ENCODE measurements at regions not wholly inside any gene's neighbourhood (a gene's known extent, or its start where the extent isn't known, plus 50 kb on each side); places are given as distances from the start of the nearest gene placed in this dataset.

DNA sequence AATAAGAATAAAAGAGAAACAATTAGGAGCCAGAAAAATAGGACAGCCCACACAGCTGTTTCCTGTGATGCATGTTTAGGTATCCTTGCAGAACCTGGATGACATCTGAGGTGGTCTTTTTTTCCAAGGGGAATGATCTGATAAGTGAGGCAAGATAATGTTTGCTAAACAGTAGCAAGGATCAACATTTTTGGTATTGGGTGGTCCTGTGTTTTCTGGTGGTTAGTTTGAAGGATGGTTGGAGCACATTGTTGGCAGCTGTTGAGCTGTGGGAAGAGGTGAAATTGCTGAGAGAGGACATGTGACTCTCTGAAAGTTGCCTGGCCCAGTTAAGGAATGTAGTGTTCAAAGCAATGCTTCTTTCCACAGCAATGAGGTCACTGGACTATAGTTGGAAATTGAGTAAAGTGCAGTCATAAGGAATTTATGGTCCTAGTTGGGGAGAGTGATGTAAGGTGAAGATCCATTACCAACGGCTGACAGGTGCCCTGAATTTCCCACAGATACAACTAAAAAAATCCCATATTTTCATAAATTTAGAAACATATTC lies 270.2 kb upstream of the IMPG1 start:
- DNase-seq, result no peak

DNA sequence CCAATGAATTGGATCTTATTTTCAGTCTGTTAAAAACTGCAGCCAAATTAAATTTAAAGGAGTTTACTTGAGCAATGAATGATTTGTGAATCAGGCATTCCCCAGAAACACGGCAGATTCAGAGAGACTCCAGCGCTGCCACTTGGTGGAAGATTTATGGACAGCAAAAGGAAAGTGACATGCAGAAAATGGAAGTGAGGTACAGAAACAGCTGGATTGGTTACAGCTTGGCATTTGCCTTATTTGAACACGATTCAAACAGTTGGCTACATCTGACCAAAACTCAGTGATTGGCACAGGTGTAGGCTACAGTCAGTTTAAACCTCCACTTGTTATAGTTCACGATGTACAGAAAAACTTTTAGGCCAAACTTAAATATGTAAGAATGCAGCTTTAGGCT lies 257.6 kb upstream of the IMPG1 start:
- no peak for DNase-seq

DNA sequence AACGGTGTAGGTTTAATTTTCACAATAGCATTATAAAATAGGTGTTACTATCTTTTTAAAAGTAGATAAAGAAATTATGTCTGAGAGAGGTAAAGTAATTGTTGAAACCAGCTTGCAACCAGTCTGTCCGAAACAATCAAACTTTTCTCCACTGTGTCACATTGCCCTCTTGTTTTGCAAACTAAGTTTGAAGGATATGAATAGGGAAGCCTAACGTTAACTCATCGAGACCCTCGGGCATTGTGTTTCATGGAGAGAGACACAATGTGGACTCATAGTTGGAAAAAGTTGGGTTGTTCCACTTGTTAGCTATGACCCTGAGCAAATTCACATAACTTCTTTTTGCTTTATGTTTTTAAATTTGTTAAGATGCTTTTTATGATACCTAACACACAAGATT lies 254.4 kb upstream of the IMPG1 start:
- no peak for DNase-seq

Data from DMS53 (cell line).